IMR-90 (cell line): ENCODE measurements at regions not wholly inside any gene's neighbourhood (a gene's known extent, or its start where the extent isn't known, plus 50 kb on each side); places are given as distances from the start of the nearest gene placed in this dataset.

ENCODE experiments used
- ATAC-seq: fragments of 200-7000 bp; cut with Tn5 transposase; 2 replicates; pipeline ENCODE4 v1.9.1; 2020; ENCODE audit warnings: low read depth, mild to moderate bottlenecking, moderate library complexity
- BruUV-seq: library from RNA; stranded (reverse); fragments of 400-500 nt; replicated peaks from 2 replicates; lab custom pipeline; 2021; lab: Mats Ljungman, UMichigan
- CTCF ChIA-PET: fragments of 300-600 bp; formaldehyde crosslinking; extraction: SDS; loops from one replicate; lab custom pipeline; 2021; ENCODE audit warnings: antibody characterized with exemption; lab: Yijun Ruan, JAX
- POLR2A ChIA-PET: fragments of 300-600 bp; sonication (Branson Sonifier 250); formaldehyde crosslinking; loops from one replicate; lab custom pipeline; 2022; ENCODE audit warnings: antibody characterized with exemption; ENCODE audit not compliant: unreplicated experiment; lab: Charles Lee
- DNase-seq: peaks from one replicate; pipeline ENCODE4 v3.0.0; 2013
- H2AFZ ChIP-seq: replicated peaks from 2 replicates; pipeline ENCODE3; 2013; ENCODE audit warnings: low read length, mild to moderate bottlenecking; ENCODE audit not compliant: poor library complexity
- H2AK5ac ChIP-seq: 2 replicates; pipeline ENCODE4 v1.6.1; 2013; ENCODE audit warnings: low read depth, low read length, inconsistent platforms
- H2AK9ac ChIP-seq: replicated peaks from 2 replicates; pipeline ENCODE3; 2013; ENCODE audit warnings: mild to moderate bottlenecking, low read depth, low read length, moderate library complexity; ENCODE audit not compliant: poor library complexity
- H2BK120ac ChIP-seq: 2 replicates; pipeline ENCODE4 v1.6.1; 2013; ENCODE audit warnings: low read depth, low read length, inconsistent platforms
- H2BK15ac ChIP-seq: 3 replicates; pipeline ENCODE4 v1.6.1; 2013; ENCODE audit warnings: low read depth, low read length, inconsistent platforms
- H2BK20ac ChIP-seq: 2 replicates; pipeline ENCODE4 v1.6.1; 2013; ENCODE audit warnings: low read depth, mild to moderate bottlenecking, inconsistent platforms, low read length, moderate library complexity
- H2BK5ac ChIP-seq: 2 replicates; pipeline ENCODE4 v1.6.1; 2013; ENCODE audit warnings: mild to moderate bottlenecking, low read depth, low read length, inconsistent platforms; ENCODE audit not compliant: poor library complexity, severe bottlenecking
- H3K14ac ChIP-seq: replicated peaks from 2 replicates; pipeline ENCODE4 v1.6.1; 2013; ENCODE audit warnings: low read depth, low read length, inconsistent platforms
- H3K18ac ChIP-seq: 2 replicates; pipeline ENCODE4 v1.6.1; 2013; ENCODE audit warnings: low read depth, low read length, control low read depth
- H3K23ac ChIP-seq: 2 replicates; pipeline ENCODE4 v1.6.1; 2013; ENCODE audit warnings: low read depth, low read length, inconsistent platforms
- H3K27ac ChIP-seq: 2 replicates; pipeline ENCODE4 v1.5.1; 2013; ENCODE audit warnings: mild to moderate bottlenecking, control low read depth, low read length; ENCODE audit not compliant: insufficient read depth
- H3K27me3 ChIP-seq: 2 replicates; pipeline ENCODE4 v1.6.1; 2013; ENCODE audit warnings: low read length; ENCODE audit not compliant: control insufficient read depth, insufficient read depth
- H3K36me3 ChIP-seq: 2 replicates; pipeline ENCODE4 v1.6.1; 2013; ENCODE audit warnings: low read length, mixed read lengths; ENCODE audit not compliant: control insufficient read depth, insufficient read depth
- H3K4ac ChIP-seq: 2 replicates; pipeline ENCODE4 v1.6.1; 2013; ENCODE audit warnings: low read depth, low read length, inconsistent platforms
- H3K4me1 ChIP-seq: 2 replicates; pipeline ENCODE4 v1.6.1; 2013; ENCODE audit warnings: low read length, mixed read lengths; ENCODE audit not compliant: control insufficient read depth, insufficient read depth
- H3K4me2 ChIP-seq: 2 replicates; pipeline ENCODE4 v1.6.1; 2013; ENCODE audit warnings: low read depth, mild to moderate bottlenecking, control low read depth, low read length, moderate library complexity
- H3K4me3 ChIP-seq: 2 replicates; pipeline ENCODE4 v1.5.1; 2013; ENCODE audit warnings: low read depth, mild to moderate bottlenecking, control low read depth, low read length, moderate library complexity; ENCODE audit not compliant: insufficient read depth
- H3K56ac ChIP-seq: 2 replicates; pipeline ENCODE4 v1.6.1; 2013; ENCODE audit warnings: low read length, inconsistent platforms; ENCODE audit not compliant: insufficient read depth; ENCODE audit errors: extremely low read depth
- H3K79me1 ChIP-seq, 2 experiments: 2 replicates each; pipeline ENCODE4 v1.6.1; 2013; ENCODE audit warnings: low read length in 2 of 2, inconsistent platforms in 1 of 2, low read depth in 1 of 2
- H3K9ac ChIP-seq: 2 replicates; pipeline ENCODE4 v1.6.1; 2013; ENCODE audit warnings: low read depth, low read length, control low read depth
- H3K9me1 ChIP-seq: 2 replicates; pipeline ENCODE4 v1.6.1; 2013; ENCODE audit warnings: low read length, inconsistent platforms; ENCODE audit not compliant: insufficient read depth
- H3K9me3 ChIP-seq: 2 replicates; pipeline ENCODE4 v1.6.1; 2013; ENCODE audit warnings: low read length; ENCODE audit not compliant: control insufficient read depth, insufficient read depth
- H4K20me1 ChIP-seq: 2 replicates; pipeline ENCODE4 v1.6.1; 2013; ENCODE audit warnings: low read length, inconsistent platforms; ENCODE audit not compliant: insufficient read depth
- H4K5ac ChIP-seq: 2 replicates; pipeline ENCODE4 v1.6.1; 2013; ENCODE audit warnings: mild to moderate bottlenecking, low read depth, low read length, control low read depth
- H4K8ac ChIP-seq, 2 experiments: 2 replicates each; pipeline ENCODE4 v1.6.1; 2013; ENCODE audit warnings: low read depth in 2 of 2, low read length in 2 of 2, control low read depth in 1 of 2, inconsistent platforms in 1 of 2
- H4K91ac ChIP-seq: 2 replicates; pipeline ENCODE4 v1.6.1; 2013; ENCODE audit warnings: low read depth, low read length, inconsistent platforms; ENCODE audit not compliant: insufficient read depth
- BHLHE40 ChIP-seq: fragments of 150-350 bp; IDR thresholded peaks from 2 replicates; pipeline ENCODE4 v1.6.1; 2016; ENCODE audit warnings: mild to moderate bottlenecking, low read depth, low read length
- CEBPB ChIP-seq: IDR thresholded peaks from 2 replicates; pipeline ENCODE4 v1.6.1; 2012; ENCODE audit warnings: low read depth, low read length, improper control_type of control experiment
- CHD1 ChIP-seq: IDR thresholded peaks from 2 replicates; pipeline ENCODE4 v1.6.1; 2012; ENCODE audit warnings: low read depth, low read length, improper control_type of control experiment
- CTCF ChIP-seq: conservative IDR thresholded peaks from 2 replicates; pipeline ENCODE4 v1.5.1; 2012; ENCODE audit warnings: mild to moderate bottlenecking, low read depth, low read length, improper control_type of control experiment
- ELK1 ChIP-seq: fragments of 150-350 bp; IDR thresholded peaks from 2 replicates; pipeline ENCODE4 v1.6.1; 2016; ENCODE audit warnings: low read depth, mild to moderate bottlenecking, low read length, moderate library complexity, borderline replicate concordance
- FOS ChIP-seq: fragments of 150-350 bp; IDR thresholded peaks from 2 replicates; pipeline ENCODE4 v1.6.1; 2016; ENCODE audit warnings: low read depth, low read length
- MAFK ChIP-seq: IDR thresholded peaks from 2 replicates; pipeline ENCODE4 v1.6.1; 2012; ENCODE audit warnings: low read depth, low read length, improper control_type of control experiment
- MAZ ChIP-seq: IDR thresholded peaks from 2 replicates; pipeline ENCODE4 v1.6.1; 2012; ENCODE audit warnings: low read depth, mild to moderate bottlenecking, low read length, improper control_type of control experiment, moderate library complexity, borderline replicate concordance
- MXI1 ChIP-seq: IDR thresholded peaks from 2 replicates; pipeline ENCODE4 v1.6.1; 2012; ENCODE audit warnings: low read depth, mild to moderate bottlenecking, low read length, moderate library complexity, borderline replicate concordance
- NFE2L2 ChIP-seq: fragments of 150-350 bp; IDR thresholded peaks from 2 replicates; pipeline ENCODE4 v1.6.1; 2016; ENCODE audit warnings: low read depth, mild to moderate bottlenecking, low read length
- POLR2A ChIP-seq: IDR thresholded peaks from 2 replicates; pipeline ENCODE4 v1.6.1; 2012; ENCODE audit warnings: mild to moderate bottlenecking, low read depth, low read length
- RAD21 ChIP-seq: IDR thresholded peaks from 2 replicates; pipeline ENCODE4 v1.6.1; 2012; ENCODE audit warnings: low read length, improper control_type of control experiment
- RCOR1 ChIP-seq: IDR thresholded peaks from 2 replicates; pipeline ENCODE4 v1.6.1; 2012; ENCODE audit warnings: mild to moderate bottlenecking, low read length, improper control_type of control experiment; ENCODE audit not compliant: insufficient replicate concordance
- RFX5 ChIP-seq: IDR thresholded peaks from 2 replicates; pipeline ENCODE4 v1.8.0; 2012; ENCODE audit warnings: low read depth, mild to moderate bottlenecking, low read length, moderate library complexity
- SMC3 ChIP-seq: fragments of 150-350 bp; IDR thresholded peaks from 2 replicates; pipeline ENCODE4 v1.6.1; 2016; ENCODE audit warnings: low read depth, mild to moderate bottlenecking, antibody characterized with exemption, low read length, moderate library complexity
- USF2 ChIP-seq: fragments of 150-350 bp; IDR thresholded peaks from 2 replicates; pipeline ENCODE4 v1.6.1; 2017; ENCODE audit warnings: mild to moderate bottlenecking, antibody characterized with exemption, low read length, low read depth
- WGBS, 2 experiments: methylation state at CpG; one replicate each; pipeline versions ENCODE4 v1.1.5 to v1.1.7; 2013; ENCODE audit warnings: missing lambda C conversion rate in 2 of 2; ENCODE audit not compliant: insufficient read length in 1 of 2; ENCODE audit errors: extremely low coverage in 2 of 2; 5-methylcytosine and 5-hydroxymethylcytosine counted together
- dilution Hi-C: fragments of 300-500 bp; cut with HindIII; formaldehyde crosslinking; loops from one replicate; pipeline ENCODE4 v1.14.3; 2018; ENCODE audit warnings: low sequenced_read_pairs; ENCODE audit not compliant: unreplicated experiment
- in situ Hi-C: fragments of 300-500 bp; cut with MboI; formaldehyde crosslinking; loops from 3 replicates; pipeline ENCODE4 v1.14.3; 2019; ENCODE audit warnings: low sequenced_read_pairs, inconsistent platforms, mixed read lengths
- intact Hi-C: fragments of 100-400 bp; cut with micrococcal nuclease; formaldehyde crosslinking; loops from 2 replicates; pipeline ENCODE4 v1.10.0; 2022

DNA sequence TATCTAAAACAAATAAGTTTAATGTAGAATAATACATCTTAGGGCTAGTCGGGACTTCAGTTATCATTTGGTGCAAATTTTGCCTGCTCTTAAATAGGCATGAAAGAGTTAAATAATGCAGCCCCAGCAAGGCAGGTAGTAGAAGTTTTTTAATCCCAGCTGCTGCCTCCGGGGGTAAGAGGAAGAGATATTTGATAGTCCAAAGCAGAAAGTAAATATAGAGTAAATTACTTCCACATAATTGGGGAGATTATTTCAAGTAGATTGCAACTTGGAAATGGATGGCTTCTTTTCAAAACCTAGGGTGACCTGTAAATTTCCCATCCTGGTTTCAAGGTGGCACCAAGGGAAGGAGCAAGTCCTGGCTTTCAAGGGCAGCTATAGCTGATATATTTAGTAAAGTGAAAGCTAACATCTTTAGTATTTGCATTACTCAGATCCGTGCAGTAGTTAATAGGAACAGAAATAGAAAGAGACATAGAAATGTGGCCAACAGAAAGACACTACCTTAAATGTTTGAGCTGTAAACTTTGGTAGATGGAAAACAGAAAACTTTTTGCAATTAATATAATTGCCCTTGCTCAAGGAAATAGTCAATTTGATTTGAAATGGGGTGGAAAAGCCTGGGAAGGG is 109.1 kb downstream of the LMO4 start:
- no peak overlapping the region for H3K4ac ChIP-seq
- no peak overlapping the region for H4K5ac ChIP-seq
- no peak overlapping the region for H3K23ac ChIP-seq
- no peak overlapping the region for H4K91ac ChIP-seq
- ATAC-seq (no peak), DNase-seq (no peak)
- dilution Hi-C loops (no loop called here), intact Hi-C loops (no loop called here), in situ Hi-C loops (no loop called here)
- no peak overlapping the region for H2AK5ac ChIP-seq
- no peaks in the 10 kb centered on the region for H3K27me3 ChIP-seq
- no peak overlapping the region for H2AK9ac ChIP-seq
- H3K18ac ChIP-seq = no peak overlapping the region
- H3K4me2 ChIP-seq = no peak overlapping the region
- no TSS peak for BruUV-seq
- TF ChIP-seq MXI1 (no peak), CEBPB (no peak), RAD21 (no peak), MAZ (no peak), SMC3 (no peak), RCOR1 (no peak), USF2 (no peak), MAFK (no peak), POLR2A (no peak), ELK1 (no peak), CTCF (no peak), BHLHE40 (no peak), RFX5 (no peak), FOS (no peak), CHD1 (no peak), NFE2L2 (no peak)
- no peak overlapping the region for H2BK15ac ChIP-seq
- H3K56ac ChIP-seq = no peak overlapping the region
- no peaks in the 10 kb centered on the region for H4K20me1 ChIP-seq
- H2BK5ac ChIP-seq = no peak overlapping the region
- H4K8ac ChIP-seq = no peak overlapping the region
- no peak overlapping the region for H2AFZ ChIP-seq
- no peak overlapping the region for H3K27ac ChIP-seq
- H3K9ac ChIP-seq = no peak overlapping the region
- no peak overlapping the region for H2BK120ac ChIP-seq
- no peaks in the 10 kb centered on the region for H3K79me1 ChIP-seq
- no CpG with 5 or more reads among the region's 3 CpGs for WGBS, 2 experiments
- no peaks in the 10 kb centered on the region for H3K9me1 ChIP-seq
- H3K9me3 ChIP-seq = no peaks in the 10 kb centered on the region
- H3K14ac ChIP-seq = no peak overlapping the region
- POLR2A ChIA-PET = no interaction called here
- no peak overlapping the region for H2BK20ac ChIP-seq
- CTCF ChIA-PET = no interaction called here
- H3K4me3 ChIP-seq = no peak overlapping the region
- H3K36me3 ChIP-seq = no peaks in the 10 kb centered on the region
- H3K4me1 ChIP-seq = no peaks in the 10 kb centered on the region
